ENCODE measurements at regions not wholly inside any gene's neighbourhood (a gene's known extent, or its start where the extent isn't known, plus 50 kb on each side); places are given as distances from the start of the nearest gene placed in this dataset.

- no peak overlapping the region for H3K9ac ChIP-seq (ENCODE audit: insufficient read depth in 1 of 2, low read depth in 2 of 2, low read length in 2 of 2)
- H3K4me1 ChIP-seq (replicated peaks in 1 of 2; ENCODE audit: control insufficient read depth in 2 of 2, insufficient read depth in 2 of 2, low read length in 2 of 2): no peaks in the 10 kb centered on the region
- no peaks in the 10 kb centered on the region for H4K20me1 ChIP-seq (replicated peaks; ENCODE audit: control insufficient read depth, insufficient read depth, low read length)
- FAIRE-seq (no peak), DNase-seq (ENCODE audit: extremely low read depth in 1 of 4, low spot score in 3 of 4) (no peak), ATAC-seq (no peak)
- H2AFZ ChIP-seq (ENCODE audit: low read depth, low read length): no peak overlapping the region
- no peak overlapping the region for H3K4me2 ChIP-seq (ENCODE audit: insufficient read depth, low read length)
- H3K36me3 ChIP-seq (ENCODE audit: control insufficient read depth, insufficient read depth, low read length): no peaks in the 10 kb centered on the region
- in situ Hi-C loops (cut with MboI) (no loop called here), intact Hi-C loops (cut with micrococcal nuclease) (no loop called here)
- no peaks in the 10 kb centered on the region for H3K79me2 ChIP-seq (ENCODE audit: control insufficient read depth, insufficient read depth, low read length)
- no peak overlapping the region for H3K4me3 ChIP-seq
- no TSS peak for BruUV-seq (replicated peaks)
- no peaks in the 10 kb centered on the region for H3K9me1 ChIP-seq (ENCODE audit: control insufficient read depth, insufficient read depth, low read length)
- H3K27me3 ChIP-seq (ENCODE audit: control insufficient read depth in 2 of 2, insufficient read depth in 2 of 2, low read length in 2 of 2): peaks cover 0 to 4% of the 10 kb centered on the region in 2 experiments; a peak in 1 of 5 replicates
- H3K9me3 ChIP-seq (replicated peaks; ENCODE audit: control insufficient read depth, insufficient read depth, low read depth, low read length): no peaks in the 10 kb centered on the region
- ChIA-PET CTCF (ENCODE audit: low intra/inter-chr PET ratio) (no interaction called here), POLR2A (no interaction called here)
- no peak overlapping the region for H3K27ac ChIP-seq (ENCODE audit: extremely low read depth, low read depth, low read length)
- WGBS (ENCODE audit: insufficient coverage, low coverage, missing lambda C conversion rate): 6% methylated on average over 3 of the region's 3 CpGs
- TF ChIP-seq PHB2 (IDR thresholded peaks at IDR 0.05; ENCODE audit: low read depth) (no peak), MXD1 (CRISPR knock-in tag; IDR thresholded peaks at IDR 0.05; ENCODE audit: borderline replicate concordance, poor library complexity, severe bottlenecking) (no peak), RUNX1 (IDR thresholded peaks at IDR 0.05; ENCODE audit: low read depth) (no peak), CCAR2 (IDR thresholded peaks at IDR 0.05; ENCODE audit: low read depth, low read length) (no peak)
Measured at GRCh38 chr3:139756529-139757103, 78.8 kb upstream of the NMNAT3 start.

- Histone ChIP-seq H3K79me2 (ENCODE audit: control insufficient read depth, insufficient read depth, low read length) (no peaks in the 10 kb centered on the region), H4K20me1 (replicated peaks; ENCODE audit: control insufficient read depth, insufficient read depth, low read length) (no peaks in the 10 kb centered on the region), H3K27me3 (ENCODE audit: control insufficient read depth in 2 of 2, insufficient read depth in 2 of 2, low read length in 2 of 2) (peaks cover 0 to 4% of the 10 kb centered on the region in 2 experiments; a peak in 1 of 5 replicates), H3K9me1 (ENCODE audit: control insufficient read depth, insufficient read depth, low read length) (no peaks in the 10 kb centered on the region), H3K27ac (ENCODE audit: extremely low read depth, low read depth, low read length) (no peak overlapping the region), H3K4me3 (no peak overlapping the region), H3K9ac (ENCODE audit: insufficient read depth in 1 of 2, low read depth in 2 of 2, low read length in 2 of 2) (no peak overlapping the region), H3K9me3 (replicated peaks; ENCODE audit: control insufficient read depth, insufficient read depth, low read depth, low read length) (no peaks in the 10 kb centered on the region), H3K4me1 (replicated peaks in 1 of 2; ENCODE audit: control insufficient read depth in 2 of 2, insufficient read depth in 2 of 2, low read length in 2 of 2) (no peaks in the 10 kb centered on the region), H2AFZ (ENCODE audit: low read depth, low read length) (no peak overlapping the region), H3K36me3 (ENCODE audit: control insufficient read depth, insufficient read depth, low read length) (no peaks in the 10 kb centered on the region), H3K4me2 (ENCODE audit: insufficient read depth, low read length) (no peak overlapping the region)
- 0% methylated on average over 1 of the region's 3 CpGs for WGBS (ENCODE audit: insufficient coverage, low coverage, missing lambda C conversion rate)
- intact Hi-C loops (cut with micrococcal nuclease) (no loop called here), in situ Hi-C loops (cut with MboI) (no loop called here)
- ChIA-PET CTCF (ENCODE audit: low intra/inter-chr PET ratio) (no interaction called here), POLR2A (interaction anchor here (1.4 kb wide), 1 partner anchor 10 kb away, joined by 3 read pairs; no protein-coding TSS in a partner anchor)
- FAIRE-seq (no peak), DNase-seq (ENCODE audit: extremely low read depth in 1 of 4, low spot score in 3 of 4) (no peak), ATAC-seq (no peak)
- BruUV-seq (replicated peaks): no TSS peak
- TF ChIP-seq RHOXF2B (CRISPR knock-in tag; conservative IDR thresholded peaks at IDR 0.05) (no peak), CREB3 (tag; conservative IDR thresholded peaks at IDR 0.05; ENCODE audit: low read depth) (no peak), ZNF589 (CRISPR knock-in tag; IDR thresholded peaks at IDR 0.05; ENCODE audit: low read depth) (no peak), ZFP30 (CRISPR knock-in tag; IDR thresholded peaks at IDR 0.05; ENCODE audit: borderline replicate concordance) (no peak), HNRNPK (IDR thresholded peaks at IDR 0.05; ENCODE audit: low read depth, low read length, poor library complexity, severe bottlenecking) (no peak), TOE1 (IDR thresholded peaks at IDR 0.05; ENCODE audit: borderline replicate concordance) (no peak), TOE1 (CRISPR knock-in tag; IDR thresholded peaks at IDR 0.05; ENCODE audit: borderline replicate concordance, low read depth) (no peak), MCM5 (IDR thresholded peaks at IDR 0.05; ENCODE audit: low read depth) (no peak), HMG20A (CRISPR knock-in tag; conservative IDR thresholded peaks at IDR 0.05) (no peak), MNT (conservative IDR thresholded peaks at IDR 0.05) (no peak)
Measured at GRCh38 chr3:139755551-139755950, 77.8 kb upstream of the NMNAT3 start.
